GM19193 (cell line): ENCODE measurements at regions not wholly inside any gene's neighbourhood (a gene's known extent, or its start where the extent isn't known, plus 50 kb on each side); places are given as distances from the start of the nearest gene placed in this dataset.

Experiments used
- POLR2A ChIP-seq: IDR thresholded peaks from 4 replicates; pipeline ENCODE4 v1.6.1; 2011; ENCODE audit not compliant: insufficient read depth, insufficient read length; ENCODE audit errors: extremely low read depth

DNA sequence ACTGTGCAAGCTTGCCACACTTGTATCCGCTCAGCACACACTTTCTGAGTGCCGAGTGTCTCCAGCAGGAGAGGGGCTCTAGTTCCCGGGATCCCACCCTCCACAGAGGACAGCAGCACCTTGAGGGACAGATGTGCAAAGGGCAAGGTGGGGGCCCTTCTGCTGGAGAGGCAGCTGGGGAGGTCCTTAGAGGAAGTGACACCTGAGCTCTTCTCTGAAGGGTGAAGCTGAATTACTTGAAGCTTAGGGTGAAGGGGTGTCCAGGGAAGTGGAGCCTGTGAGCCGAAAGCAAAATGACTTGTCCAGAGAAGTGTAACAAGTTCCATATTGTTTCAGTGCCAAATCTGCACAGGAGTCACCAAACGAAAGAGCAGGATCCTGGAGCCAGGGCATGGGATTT is 136.3 kb upstream of the DUSP22 start:
- no peak for TF ChIP-seq POLR2A

DNA sequence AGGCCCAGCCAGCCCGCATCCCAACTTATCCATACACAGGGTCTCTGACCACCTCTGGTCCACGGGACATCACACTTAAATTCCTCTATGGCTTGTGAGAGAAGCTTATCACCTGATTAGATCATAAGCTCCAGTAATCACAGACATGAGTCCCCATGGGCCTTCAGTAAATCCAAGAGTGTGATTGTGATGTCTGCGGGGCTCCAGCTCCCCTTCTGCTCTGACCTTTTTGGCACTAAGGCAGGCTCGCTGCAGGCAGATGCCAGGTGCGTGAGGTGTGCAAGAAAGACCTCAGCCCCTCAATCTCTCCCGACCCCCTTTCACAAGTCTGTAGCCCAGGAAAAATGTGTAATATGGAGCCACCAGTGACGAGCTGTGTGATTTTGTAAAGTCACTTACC is 127.6 kb upstream of the DUSP22 start:
- TF ChIP-seq POLR2A = no peak

DNA sequence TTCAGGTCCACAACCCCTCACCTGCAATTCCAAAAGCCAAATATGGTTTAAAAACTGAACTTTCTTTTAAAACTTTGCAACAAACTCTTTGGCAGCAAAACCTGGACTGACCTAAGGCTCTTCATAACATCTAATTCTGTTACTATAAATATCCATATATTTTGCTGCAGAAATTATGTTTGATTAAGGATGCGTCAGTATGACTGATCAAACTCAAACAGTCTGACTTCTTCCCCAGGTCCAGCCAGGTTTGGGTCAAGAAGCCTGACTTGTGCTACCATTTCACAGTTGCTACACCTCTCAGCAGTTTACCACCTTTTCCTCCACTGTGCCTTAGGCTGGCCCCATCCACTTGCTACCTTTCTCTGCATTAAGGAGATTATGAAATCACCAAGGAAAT is 127.0 kb upstream of the DUSP22 start:
- TF ChIP-seq POLR2A = no peak

DNA sequence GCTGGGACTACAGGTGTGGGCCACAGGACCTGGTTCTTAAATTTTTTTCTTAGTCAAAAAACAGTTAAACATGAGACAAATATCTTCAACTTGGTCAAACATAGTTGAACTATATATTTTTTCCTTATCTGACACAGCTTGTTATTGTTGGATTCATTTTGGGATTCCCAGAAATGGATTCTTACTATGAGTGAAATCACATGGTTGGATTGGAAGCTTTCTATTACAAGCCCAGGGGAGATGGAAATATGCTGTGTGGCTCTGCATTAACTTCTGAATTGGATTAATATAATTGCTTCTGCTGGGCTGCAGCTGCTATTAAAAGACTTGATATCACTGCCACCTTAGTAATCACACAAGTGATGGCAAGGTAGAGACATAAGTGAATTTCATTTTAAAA is 126.4 kb upstream of the DUSP22 start:
- no peak for TF ChIP-seq POLR2A

DNA sequence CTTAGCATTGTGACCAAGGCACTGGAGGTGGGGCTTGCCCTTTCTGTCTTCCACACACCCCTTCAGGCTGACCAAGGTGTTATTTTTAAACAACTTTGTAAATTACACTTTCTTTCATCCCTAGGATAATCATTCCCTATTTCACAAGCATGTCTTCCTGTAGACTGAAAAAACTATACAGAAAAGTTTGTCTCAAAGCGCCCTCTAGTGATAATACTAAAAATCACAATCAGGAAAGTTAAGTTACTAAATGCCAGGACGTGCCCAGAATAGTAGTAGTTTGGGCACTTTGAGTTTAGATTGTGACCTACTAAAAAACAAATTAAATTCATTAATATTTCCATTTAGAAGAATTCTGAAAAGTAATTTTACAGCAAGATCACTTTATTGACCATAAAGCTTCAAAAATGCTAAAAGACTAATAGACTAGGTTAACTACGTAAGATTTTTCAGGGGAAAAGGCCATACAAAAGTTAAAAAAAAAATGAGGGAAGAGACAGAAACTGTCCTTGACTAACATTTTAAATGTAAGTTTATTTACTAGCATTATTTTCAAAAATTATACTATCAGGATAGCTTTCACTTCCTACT is 123.3 kb upstream of the DUSP22 start:
- TF ChIP-seq POLR2A = no peak

DNA sequence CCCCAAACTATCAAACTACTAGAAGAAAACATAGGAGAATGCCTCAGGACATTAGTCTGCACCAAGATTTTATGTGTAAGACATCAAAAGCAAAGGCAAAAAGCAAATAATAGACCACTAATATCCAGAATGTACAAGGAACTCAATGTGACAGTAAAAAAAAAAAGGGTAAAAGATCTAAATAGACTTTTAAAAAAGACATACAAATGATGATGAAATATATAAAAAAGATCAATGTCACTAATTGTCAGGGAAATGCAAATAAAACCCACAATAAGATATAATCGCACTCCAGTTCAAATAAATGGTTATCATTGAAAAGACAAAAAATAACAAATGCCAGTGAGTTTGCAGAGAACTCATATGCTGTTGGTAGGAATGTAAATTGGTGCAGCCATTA is 118.3 kb upstream of the DUSP22 start:
- TF ChIP-seq POLR2A = no peak

DNA sequence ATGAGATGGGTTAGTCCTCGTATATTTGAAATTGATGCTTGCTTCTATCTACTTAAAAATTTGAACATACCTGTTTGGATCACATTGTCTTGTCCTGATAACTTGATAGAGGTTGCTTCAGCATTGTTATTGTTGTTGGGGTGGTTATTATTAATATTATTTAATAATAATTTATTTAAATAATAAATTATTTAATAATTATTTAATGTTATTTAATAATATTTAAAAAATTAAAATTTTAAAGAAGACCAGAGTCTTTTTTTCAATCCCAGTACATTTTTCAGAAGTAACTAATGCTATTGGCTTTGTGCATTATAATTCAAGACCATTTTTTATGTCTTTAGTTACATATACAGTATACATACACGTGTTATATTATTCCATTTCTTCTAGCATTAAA is 116.6 kb upstream of the DUSP22 start:
- TF ChIP-seq POLR2A = no peak

DNA sequence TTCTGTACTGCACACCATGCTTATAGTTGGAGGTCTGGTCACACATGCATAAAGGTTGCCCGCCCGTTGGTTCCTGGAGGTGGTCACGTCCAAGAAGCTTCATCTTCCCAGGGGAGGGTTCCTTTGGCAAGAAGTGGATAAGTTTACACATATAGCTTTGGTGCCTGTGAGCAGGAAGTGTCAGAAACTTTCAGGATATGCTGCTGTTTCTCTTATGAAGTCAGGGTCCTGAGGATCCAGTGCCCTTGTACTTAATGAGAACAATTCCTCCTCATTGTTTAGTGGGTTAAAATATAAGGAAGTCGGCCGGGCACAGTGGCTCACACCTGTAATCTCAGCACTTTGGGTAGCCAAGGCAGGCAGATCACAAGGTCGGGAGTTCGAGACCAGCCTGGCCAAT is 115.5 kb upstream of the DUSP22 start:
- TF ChIP-seq POLR2A = no peak

DNA sequence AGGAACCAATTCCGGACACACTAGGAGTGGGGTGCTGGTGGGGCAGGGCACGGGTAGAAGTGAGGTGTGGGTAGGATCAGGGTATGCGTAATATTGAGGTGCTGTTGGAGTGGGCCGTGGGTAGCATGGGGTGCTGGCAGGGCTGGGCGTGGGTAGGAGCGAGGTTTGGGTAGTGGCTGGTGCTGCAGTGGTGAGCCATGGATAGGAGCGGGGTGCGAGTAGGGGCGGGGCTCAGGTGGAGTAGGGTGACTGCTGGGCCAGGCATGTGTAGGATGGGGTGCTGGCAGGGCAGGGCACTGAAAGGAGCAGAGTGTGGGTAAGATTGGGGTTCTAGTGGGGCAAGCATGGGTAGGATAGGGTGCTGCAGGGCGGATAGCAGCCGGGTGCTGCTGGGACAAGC is 114.2 kb upstream of the DUSP22 start:
- TF ChIP-seq POLR2A = no peak

DNA sequence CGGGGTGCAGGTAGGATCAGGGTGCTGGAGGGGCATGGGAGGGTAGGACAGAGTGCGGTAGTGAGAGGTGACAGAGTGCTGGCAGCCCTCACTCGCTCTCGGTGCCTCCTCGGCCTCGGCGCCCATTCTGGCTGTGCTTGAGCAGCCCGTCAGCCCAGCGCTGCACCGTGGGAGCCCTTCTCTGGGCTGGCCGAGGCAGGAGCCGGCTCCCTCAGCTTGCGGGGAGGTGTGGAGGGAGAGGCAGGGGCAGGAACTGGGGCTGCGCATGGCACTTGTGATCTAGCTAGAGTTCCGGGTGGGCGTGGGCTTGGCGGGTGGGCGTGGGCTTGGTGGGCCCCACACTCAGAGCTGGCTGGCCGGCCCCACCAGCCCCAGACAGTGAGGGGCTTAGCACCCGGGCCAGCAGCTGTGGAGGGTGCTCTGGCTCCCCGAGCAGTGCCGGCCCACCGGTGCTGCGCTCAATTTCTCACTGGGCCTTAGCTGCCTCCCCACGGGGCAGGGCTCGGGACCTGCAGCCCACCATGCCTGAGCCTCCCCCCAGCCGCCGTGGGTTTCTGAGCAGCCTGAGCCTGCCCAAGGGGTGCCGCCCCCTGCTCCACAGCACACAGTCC is 112.8 kb upstream of the DUSP22 start:
- no peak for TF ChIP-seq POLR2A

DNA sequence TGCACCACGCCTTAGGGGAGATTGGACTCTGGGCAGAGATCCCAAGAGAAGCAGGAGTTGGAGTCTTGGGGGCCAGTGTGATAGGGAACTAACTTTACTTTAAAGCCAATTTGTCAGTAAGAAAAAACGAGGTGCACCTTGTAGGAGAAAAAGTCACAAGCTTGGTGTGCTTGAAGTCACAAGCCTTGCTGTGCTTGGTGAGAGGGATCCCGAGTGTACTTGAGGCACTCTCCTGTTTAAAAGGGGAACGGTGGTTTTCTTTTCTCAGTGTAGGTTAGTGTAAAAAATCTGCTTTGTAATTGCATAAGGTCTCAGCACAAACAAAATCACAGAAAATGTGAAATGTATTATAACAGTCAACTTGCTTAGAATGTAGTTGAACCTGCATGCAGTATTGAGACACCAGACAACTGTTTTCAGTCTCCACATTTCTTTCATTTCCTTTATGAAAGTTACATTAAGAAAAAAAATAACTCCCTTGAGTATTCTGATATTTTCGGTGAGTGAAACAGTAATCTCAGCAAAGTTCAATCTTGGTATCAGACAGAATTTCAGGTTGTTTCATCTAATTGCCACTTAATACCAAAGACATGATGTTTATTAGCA is 111.1 kb upstream of the DUSP22 start:
- TF ChIP-seq POLR2A = no peak

DNA sequence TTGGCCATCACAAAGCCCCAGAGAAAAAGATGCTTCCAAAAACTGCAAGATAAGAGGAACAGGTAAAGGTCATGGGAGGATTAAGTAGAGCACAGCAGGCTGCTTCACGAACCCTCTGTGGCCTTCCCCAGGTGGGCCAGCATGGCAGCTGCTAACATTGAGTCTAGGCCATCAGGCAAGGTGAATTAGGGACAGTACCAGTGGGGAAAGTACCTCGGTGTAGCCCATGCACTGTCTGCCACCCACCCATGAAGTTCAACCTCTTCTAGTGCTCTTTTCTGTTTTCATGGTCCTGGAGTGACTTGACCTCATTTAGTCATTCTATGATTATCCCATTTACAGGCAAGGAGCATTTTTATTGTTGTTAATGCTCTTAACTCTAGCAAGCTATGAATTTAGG is 108.6 kb upstream of the DUSP22 start:
- no peak for TF ChIP-seq POLR2A

DNA sequence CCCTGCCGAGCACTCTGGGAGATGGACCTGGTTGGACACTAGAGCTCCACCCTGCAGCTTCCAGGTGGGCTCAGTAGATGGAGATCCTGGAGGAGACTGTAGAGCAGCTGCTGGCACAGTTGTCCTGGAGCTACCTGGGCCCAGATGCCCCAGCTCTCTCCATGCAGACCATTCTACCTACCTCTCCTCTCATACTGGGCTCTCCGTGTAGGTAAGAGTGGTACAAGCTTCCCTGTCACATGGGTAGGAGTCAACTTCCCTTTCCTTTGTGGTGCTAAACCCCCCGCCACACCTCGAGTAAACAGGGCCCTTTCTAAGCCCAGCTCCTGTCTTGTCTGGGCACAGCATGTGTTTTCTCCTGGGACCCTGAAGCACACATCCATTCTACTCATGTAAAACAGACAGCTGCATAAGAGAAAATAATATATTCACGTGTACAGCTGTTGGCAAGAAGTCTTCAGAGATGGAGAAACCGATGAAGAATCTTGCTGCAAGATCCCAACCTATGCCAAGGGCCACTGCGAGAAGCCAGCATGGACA is 108.1 kb upstream of the DUSP22 start:
- TF ChIP-seq POLR2A = no peak

DNA sequence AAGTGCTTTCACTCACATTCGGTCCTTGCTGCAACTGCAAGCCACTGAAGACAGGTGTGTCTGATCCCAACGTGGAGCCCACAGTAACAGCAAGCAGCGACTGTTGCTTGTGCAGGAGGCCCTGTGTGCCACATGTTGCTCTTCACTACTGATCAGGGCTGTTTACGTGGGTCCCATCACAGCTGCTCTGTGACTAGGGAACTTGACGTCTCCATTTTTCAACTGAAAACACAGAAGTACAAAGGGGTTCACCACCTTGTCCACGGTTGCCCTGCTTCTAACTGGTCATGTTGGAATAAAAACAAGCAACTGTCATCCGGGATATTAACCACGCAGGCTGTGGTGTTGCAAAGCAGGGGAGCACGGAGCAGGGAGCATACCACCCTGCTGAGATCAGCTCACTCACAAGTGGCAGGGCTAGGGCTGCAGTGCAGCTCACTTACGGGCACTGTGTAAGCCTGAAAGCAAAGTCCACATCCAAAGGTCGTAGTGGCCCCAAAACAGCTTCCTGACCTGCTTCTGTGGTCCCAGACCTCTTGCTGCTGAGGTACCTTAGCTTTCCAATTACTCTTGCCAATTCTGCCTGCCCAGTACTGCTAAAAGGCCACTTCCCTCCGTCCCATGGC is 105.8 kb upstream of the DUSP22 start:
- no peak for TF ChIP-seq POLR2A

DNA sequence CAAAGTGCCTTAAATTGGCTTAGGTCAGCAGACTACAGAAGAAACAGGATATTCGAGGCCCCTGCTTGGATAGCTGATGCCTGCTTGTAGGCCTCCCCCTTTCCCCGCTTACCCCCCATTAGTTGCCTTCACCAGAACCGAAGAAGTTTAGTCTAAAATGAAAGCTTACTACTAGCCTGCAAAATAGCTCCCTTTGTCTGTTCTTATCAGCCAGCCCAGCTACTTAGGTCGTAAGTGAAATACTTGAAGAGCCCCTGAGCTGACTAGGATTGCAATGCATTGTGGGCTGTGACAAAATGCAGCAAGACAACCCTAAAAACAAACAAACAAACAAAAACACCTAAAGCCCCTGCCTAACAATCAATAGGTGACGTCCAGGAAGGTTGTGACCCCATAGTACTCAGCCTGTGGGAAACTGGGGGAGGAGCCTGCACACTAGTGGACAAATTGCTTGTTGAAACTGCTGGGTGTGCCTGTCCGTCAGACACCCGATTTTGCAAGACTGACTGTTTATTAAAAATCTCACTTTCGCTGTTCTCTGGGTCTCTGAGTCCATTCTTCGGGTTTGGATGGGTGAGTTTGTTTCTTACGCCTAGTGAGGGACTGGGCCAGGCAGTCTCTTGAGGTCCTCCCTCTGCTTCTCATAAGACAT is 105.0 kb upstream of the DUSP22 start:
- no peak for TF ChIP-seq POLR2A

DNA sequence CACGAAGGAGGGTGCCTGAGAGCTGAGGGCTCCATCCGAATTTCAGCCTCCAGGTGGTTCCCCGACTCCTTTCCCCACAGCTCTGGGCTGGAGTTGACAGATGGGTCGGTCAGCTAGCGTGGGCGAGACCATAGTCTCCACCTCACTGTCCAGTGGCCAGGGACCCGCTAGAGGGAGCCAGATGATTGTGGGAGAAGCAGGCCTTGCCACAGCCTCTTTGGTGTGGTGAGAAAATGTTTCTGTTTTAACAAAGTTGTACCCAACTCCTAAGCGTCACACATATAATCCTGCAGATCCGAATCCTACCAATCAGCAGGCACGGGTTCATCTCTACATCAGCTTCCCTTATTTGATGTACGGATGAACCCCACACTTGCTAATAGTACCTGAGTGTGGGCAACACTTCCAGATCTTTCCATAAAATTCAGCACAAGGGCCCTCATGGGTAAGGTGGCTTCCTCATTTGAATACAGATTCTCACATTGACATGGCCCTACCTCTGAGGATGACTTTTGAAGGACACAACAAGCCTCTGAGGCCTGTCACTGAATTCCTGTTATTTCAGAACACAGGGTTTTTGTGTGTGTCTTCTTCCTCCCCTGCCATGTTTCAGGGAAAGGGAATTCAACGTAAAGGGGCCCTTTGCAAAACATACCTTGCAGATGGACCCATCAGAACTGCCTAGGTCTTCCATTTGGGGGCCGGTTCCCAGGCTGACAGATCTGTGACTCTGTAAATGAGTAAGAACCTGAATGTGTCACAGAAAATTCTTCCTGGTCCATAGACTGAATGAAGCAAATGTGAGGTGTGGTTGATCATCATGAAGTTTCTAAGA is 103.2 kb upstream of the DUSP22 start:
- no peak for TF ChIP-seq POLR2A
